Coronary artery (tissue), 2 donors: ENCODE measurements at regions not wholly inside any gene's neighbourhood (a gene's known extent, or its start where the extent isn't known, plus 50 kb on each side); places are given as distances from the start of the nearest gene placed in this dataset.

Source experiments
- DNase-seq: peaks from one replicate; pipeline ENCODE4 v3.0.0-alpha.2; 2017; ENCODE audit warnings: low spot score
- H3K27ac ChIP-seq, 2 donors: fragments of 200-600 bp; sonication (generic); one replicate each; pipeline ENCODE4 v1.5.1; 2016 to 2019
- H3K4me3 ChIP-seq: fragments of 200-600 bp; sonication (generic); 2 replicates; pipeline ENCODE4 v1.5.1; 2016; ENCODE audit warnings: mild to moderate bottlenecking, moderate library complexity
- TF ChIP-seq, protein P1 (sequence below): fragments of 200-600 bp; sonication (generic); IDR thresholded peaks from one replicate; pipeline ENCODE4 v1.5.1; 2019; ENCODE audit warnings: antibody characterized with exemption

DNA sequence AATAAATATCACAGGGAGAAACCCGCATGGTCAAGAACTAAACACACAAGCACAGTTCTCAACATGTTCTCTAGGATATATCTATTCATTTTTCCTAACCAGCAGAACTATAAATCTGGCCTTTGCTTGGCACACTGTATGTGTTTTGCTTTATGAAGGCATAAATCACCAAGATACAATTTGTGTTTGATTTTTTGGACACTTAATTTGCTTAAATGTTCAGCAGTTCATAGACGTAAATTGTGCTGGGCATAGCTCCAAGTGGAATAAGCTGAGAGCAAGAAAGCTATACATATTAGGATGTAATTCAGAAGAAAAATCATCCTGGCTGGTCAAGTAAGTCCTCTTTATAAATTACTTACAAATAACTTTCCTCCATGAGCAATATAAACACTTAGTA is 341.5 kb upstream of the ATP5MC3 start:
- Histone ChIP-seq H3K27ac (no peak overlapping the region), H3K4me3 (no peak overlapping the region)
- TF ChIP-seq, protein P1, sequence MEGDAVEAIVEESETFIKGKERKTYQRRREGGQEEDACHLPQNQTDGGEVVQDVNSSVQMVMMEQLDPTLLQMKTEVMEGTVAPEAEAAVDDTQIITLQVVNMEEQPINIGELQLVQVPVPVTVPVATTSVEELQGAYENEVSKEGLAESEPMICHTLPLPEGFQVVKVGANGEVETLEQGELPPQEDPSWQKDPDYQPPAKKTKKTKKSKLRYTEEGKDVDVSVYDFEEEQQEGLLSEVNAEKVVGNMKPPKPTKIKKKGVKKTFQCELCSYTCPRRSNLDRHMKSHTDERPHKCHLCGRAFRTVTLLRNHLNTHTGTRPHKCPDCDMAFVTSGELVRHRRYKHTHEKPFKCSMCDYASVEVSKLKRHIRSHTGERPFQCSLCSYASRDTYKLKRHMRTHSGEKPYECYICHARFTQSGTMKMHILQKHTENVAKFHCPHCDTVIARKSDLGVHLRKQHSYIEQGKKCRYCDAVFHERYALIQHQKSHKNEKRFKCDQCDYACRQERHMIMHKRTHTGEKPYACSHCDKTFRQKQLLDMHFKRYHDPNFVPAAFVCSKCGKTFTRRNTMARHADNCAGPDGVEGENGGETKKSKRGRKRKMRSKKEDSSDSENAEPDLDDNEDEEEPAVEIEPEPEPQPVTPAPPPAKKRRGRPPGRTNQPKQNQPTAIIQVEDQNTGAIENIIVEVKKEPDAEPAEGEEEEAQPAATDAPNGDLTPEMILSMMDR: no peak
- no peak for DNase-seq

DNA sequence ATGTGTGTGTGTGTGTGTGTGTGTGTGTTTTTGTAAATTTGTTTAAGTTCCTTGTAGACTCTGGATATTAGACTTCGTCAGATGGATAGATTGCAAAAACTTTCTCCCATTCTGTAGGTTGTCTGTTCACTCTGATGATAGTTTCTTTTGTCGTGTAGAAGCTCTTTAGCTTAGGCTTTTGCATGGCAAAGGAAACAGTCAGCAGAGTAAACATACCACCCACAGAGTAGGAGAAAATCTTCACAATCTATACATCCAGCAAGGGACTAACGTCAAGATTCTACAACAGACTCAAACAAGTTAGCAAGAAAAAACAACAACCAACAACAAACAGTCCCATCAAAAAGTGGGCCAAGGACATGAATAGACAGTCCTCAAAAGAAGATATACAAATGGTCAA is 336.7 kb upstream of the ATP5MC3 start:
- DNase-seq: no peak
- TF ChIP-seq, protein P1: no peak
- Histone ChIP-seq H3K4me3 (no peak overlapping the region), H3K27ac (no peak overlapping the region)

DNA sequence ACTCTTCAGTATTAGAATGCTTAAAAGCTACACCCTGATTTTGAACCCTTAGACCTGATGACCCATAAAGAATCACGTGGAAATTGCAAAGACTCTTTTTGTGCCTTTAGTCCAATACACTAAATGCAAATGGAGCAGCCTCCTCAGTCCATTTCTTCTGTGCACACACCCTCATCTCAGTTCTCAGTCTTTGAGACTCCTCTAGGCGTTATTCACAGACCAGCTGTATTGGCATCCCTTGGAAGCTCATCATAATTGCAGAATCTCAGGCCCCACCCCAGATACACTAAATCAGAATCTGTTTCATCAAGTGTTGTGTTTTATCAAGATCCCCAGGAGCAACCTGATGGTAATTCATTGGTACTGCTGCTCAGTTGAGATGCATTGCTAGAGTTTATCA is 335.0 kb upstream of the ATP5MC3 start:
- no peak for DNase-seq
- Histone ChIP-seq H3K27ac (no peak overlapping the region), H3K4me3 (no peak overlapping the region)
- TF ChIP-seq, protein P1: no peak

DNA sequence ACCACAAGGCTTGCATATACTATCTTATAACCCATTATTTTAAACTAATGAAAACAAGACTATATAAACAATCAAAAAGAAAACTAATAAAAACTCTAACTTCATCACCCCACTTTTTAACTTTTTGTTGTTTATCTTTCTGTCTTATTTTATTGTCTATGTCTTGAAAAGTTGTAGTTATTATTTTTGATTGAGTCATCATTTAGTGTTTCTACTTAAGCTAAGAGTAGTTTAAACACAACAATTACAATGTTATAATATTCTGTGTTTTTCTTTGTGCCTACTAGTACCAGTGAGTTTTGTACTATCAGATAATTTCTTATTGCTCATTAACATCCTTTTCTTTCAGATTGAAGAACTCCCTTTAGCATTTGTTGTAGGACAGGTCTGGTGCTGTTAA is 318.7 kb upstream of the ATP5MC3 start:
- TF ChIP-seq, protein P1: no peak
- Histone ChIP-seq H3K4me3 (no peak overlapping the region), H3K27ac (no peak overlapping the region)
- no peak for DNase-seq

DNA sequence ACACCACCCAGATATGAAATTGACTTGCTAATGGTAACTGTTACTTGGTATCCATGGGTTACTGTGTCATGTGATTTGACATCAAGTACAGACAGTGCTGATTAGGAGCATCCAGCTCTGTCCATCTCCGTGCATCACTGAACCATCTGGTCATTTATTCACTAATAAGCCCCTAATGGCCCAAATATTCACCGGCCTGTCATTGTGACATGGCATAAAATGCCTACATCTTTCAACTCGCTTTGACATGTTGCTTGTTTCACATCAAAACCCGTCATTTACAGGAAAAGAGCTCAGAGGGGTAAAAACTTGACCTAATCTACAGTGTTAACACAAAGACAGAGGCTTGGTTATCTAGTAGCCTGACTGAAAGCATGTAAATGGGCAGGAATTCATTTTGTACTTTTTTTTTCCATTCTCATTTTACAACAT is 308.9 kb upstream of the ATP5MC3 start:
- Histone ChIP-seq H3K27ac (no peak overlapping the region), H3K4me3 (no peak overlapping the region)
- DNase-seq: no peak
- TF ChIP-seq, protein P1: no peak

DNA sequence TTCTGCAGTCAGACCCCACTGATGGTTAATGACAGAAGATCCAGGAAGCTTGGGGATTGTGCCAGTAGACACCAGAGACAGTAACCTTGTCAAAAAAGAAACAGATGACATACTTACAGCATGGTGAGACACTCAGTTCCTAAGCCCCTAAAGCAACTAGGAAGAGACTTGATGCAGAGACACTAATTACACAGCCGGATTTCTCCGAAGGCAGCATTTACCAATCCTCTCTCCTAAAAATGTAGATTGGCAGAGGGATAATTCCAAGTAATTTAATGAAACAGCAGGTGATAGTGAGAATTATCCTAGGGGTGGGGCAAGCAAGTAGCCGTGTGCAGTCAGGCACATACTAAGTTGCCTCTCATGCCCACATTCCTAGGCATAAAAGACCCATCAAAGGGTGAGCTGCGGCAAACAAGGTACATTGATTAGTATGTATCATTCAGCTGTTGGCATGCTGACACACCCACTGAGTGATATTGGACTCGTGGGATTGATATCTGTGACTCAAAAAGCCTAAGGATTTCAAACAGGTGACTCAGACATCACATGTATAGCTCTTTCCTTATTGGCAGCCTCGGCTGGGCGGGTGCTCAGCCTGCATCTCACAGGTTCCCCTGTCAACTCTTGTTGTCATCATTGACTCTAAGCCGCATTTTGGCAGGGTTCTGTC is 296.7 kb upstream of the ATP5MC3 start:
- Histone ChIP-seq H3K4me3 (no peak overlapping the region), H3K27ac (no peak overlapping the region)
- DNase-seq: no peak
- TF ChIP-seq, protein P1: no peak

DNA sequence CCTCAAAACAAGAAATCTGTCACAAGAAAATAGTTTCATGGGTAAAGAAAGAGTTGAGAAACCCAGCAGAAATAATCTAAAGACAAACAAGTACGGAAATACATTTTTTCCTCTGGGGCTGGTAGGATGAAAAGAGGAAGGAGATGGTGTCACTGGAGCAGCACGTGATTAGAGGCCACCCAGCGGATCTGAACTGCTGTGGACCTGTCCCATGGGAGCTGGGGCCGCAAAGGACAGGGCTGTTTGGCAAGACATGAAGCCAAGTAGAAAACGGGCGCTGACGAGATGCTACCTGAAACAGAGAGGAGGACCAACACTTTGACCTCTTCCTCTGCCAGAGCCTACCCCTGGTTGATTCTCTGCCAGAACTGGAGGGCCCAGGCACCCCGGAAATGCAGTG is 295.4 kb upstream of the ATP5MC3 start:
- Histone ChIP-seq H3K27ac (no peak overlapping the region), H3K4me3 (no peak overlapping the region)
- TF ChIP-seq, protein P1: no peak
- no peak for DNase-seq
